Motor neuron (in vitro differentiated cells): ENCODE measurements at regions not wholly inside any gene's neighbourhood (a gene's known extent, or its start where the extent isn't known, plus 50 kb on each side); places are given as distances from the start of the nearest gene placed in this dataset.
A peak's percentile ranks its signal among the peaks of the same experiment; 100 is the strongest.

ENCODE experiments used
- ATAC-seq, 8 experiments: fragments of 200-7000 bp; cut with Tn5 transposase; replicated peaks in 6 of 8; 2 replicates each; pipeline ENCODE4 v1.8.0; 2021; ENCODE audit warnings: mild to moderate bottlenecking in 8 of 8, moderate library complexity in 8 of 8
- H3K27ac ChIP-seq, 2 donors: fragments of 250-450 bp; sonication (Bioruptor Pico); 2 replicates each; pipeline ENCODE4 v1.9.0; 2021; ENCODE audit warnings: antibody characterized with exemption in 2 of 2, mild to moderate bottlenecking in 2 of 2, moderate library complexity in 1 of 2
- H3K4me1 ChIP-seq, 2 donors: fragments of 250-450 bp; sonication (Bioruptor Pico); replicated peaks in 1 of 2; 2 replicates each; pipeline ENCODE4 v1.6.1; 2021; ENCODE audit warnings: antibody characterized with exemption in 2 of 2, mild to moderate bottlenecking in 2 of 2, moderate library complexity in 1 of 2
- H3K4me3 ChIP-seq, 5 donors: fragments of 250-450 bp; sonication (Bioruptor Pico); 2 replicates each; pipeline ENCODE4 v1.9.0; 2021; ENCODE audit warnings: antibody characterized with exemption in 5 of 5, mild to moderate bottlenecking in 5 of 5, moderate library complexity in 4 of 5
- WGBS, 10 experiments: fragments of 450-650 bp; shearing (Covaris generic); methylation state at CpG; one replicate each; pipeline ENCODE4 v1.0.0; 2022; 5-methylcytosine and 5-hydroxymethylcytosine counted together
- in situ Hi-C, 9 experiments: fragments of 400-800 bp; cut with MboI; loops; one replicate each; pipeline ENCODE4 v1.15.0; 2021; ENCODE audit warnings: low sequenced_read_pairs in 9 of 9, low pct_unique_long_range_greater_than_20kb in 2 of 9; ENCODE audit not compliant: unreplicated experiment in 9 of 9

DNA sequence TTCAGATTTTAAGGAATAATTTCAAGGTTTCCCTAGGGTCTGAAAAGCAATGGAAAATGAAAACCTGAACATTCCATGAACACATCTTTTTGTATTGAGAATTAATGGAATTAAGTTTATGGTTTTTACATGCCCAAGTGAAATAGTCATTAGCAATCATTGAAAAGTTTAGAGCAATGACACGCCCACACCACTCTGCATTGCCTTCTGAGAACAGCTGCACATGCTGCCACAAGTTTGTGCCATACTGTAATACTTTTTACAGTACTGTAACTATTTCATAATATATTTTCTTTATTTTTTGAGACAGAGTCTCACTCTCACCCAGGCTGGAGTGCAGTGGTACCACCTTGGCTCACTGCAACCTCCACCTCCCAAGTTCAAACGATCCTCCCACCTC, 345.2 kb upstream of the PMFBP1 start:
- no peak overlapping the region for H3K27ac ChIP-seq
- in situ Hi-C loops, result loop anchor here in 1 of 9 experiments (25.0 kb wide), 1 partner anchor 520 kb away; the partner anchor contains the start of gene ZFHX3

DNA sequence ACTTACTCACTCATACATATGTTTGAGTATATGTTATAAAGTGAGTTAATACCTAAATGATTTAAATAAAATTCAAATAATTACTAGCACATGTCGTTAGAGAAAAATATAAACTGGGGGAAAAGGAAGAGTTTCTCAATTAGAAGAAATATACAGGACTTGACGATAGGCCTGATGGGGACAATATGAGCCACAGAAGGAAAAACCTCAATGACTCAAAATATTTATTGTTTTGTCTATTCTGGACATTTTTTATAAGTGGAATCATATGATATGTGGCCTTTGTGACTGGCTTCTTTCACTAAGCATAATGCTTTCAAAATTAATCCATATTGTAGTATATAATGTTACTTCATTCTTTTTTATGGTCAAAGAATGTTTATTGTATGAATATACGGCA, 339.2 kb upstream of the PMFBP1 start:
- in situ Hi-C loops, result loop anchor here in 1 of 9 experiments (25.0 kb wide), 1 partner anchor 526 kb away; the partner anchor contains the start of gene ZFHX3
- no peak for ATAC-seq
- Histone ChIP-seq H3K4me1 (peaks cover 0 to 4% of the 10 kb centered on the region in 2 donors), H3K4me3 (no peak overlapping the region), H3K27ac (no peak overlapping the region)
- WGBS, 10 experiments, result 36 to 100% (median 87%) methylated on average over 2 to 3 of the region's 3 CpGs; no CpG with 5 or more reads in 1 of the 10 experiments

More for the DNA sequence above, 345.2 kb upstream of the PMFBP1 start:
- no peak overlapping the region for H3K4me3 ChIP-seq
- 100% methylated on average over 1 to 2 of the region's 2 CpGs; no CpG with 5 or more reads in 4 of the 10 experiments for WGBS, 10 experiments
- H3K4me1 ChIP-seq, result no peaks in the 10 kb centered on the region
- ATAC-seq, result no peak

DNA sequence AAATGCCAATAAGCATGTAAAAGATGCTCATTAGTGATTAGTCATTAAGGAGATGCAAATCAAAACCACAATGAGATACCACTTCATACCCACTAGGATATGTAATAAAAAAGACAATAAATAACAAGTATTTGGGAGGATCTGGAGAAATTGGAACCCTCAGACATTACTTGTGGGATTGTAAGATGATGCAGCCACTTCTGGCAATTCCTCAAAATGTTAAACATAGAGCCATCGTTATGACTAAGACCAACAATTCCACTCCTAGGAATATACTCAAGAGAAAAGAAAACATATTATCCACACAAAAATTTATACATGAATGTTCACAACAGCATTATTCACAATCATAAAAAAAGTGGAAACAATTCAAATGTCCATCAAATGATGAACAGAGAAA, 336.2 kb upstream of the PMFBP1 start:
- no peak overlapping the region for H3K4me3 ChIP-seq
- H3K27ac ChIP-seq, result no peak overlapping the region
- in situ Hi-C loops, result loop anchor here in 1 of 9 experiments (25.0 kb wide), 1 partner anchor 529 kb away; the partner anchor contains the start of gene ZFHX3
- 50 to 100% (median 95%) methylated on average over 1 of the region's 1 CpG for WGBS, 10 experiments
- peaks cover 0 to 4% of the 10 kb centered on the region in 2 donors for H3K4me1 ChIP-seq
- no peak for ATAC-seq

DNA sequence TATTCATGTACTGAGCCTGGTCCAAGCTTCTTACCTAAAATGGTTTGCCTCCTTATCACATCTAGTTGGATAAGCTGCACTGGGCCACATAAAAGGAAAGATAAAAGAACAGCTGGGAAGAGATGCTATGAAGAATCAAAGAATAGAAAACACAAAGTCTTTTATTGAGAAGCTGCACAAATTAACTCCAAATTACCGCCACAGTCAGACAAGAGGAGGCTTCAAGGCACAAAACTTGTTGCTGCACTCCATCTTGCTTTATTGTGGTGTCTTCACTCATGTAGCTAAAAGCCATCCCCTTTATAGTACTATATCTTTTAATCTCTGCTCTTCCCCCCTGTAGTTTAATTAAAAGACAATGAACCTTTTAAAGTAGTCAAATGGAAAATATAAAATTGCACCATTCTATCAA, 330.6 kb upstream of the PMFBP1 start:
- Histone ChIP-seq H3K27ac (no peak overlapping the region), H3K4me3 (no peak overlapping the region), H3K4me1 (peaks cover 4 to 21% of the 10 kb centered on the region in 2 donors)
- no peak for ATAC-seq
- in situ Hi-C loops, result loop anchor here in 1 of 9 experiments (25.0 kb wide), 1 partner anchor 535 kb away; the partner anchor contains the start of gene ZFHX3
- WGBS, 10 experiments, result 20 to 100% (median 42%) methylated on average over 1 of the region's 1 CpG; no CpG with 5 or more reads in 2 of the 10 experiments

DNA sequence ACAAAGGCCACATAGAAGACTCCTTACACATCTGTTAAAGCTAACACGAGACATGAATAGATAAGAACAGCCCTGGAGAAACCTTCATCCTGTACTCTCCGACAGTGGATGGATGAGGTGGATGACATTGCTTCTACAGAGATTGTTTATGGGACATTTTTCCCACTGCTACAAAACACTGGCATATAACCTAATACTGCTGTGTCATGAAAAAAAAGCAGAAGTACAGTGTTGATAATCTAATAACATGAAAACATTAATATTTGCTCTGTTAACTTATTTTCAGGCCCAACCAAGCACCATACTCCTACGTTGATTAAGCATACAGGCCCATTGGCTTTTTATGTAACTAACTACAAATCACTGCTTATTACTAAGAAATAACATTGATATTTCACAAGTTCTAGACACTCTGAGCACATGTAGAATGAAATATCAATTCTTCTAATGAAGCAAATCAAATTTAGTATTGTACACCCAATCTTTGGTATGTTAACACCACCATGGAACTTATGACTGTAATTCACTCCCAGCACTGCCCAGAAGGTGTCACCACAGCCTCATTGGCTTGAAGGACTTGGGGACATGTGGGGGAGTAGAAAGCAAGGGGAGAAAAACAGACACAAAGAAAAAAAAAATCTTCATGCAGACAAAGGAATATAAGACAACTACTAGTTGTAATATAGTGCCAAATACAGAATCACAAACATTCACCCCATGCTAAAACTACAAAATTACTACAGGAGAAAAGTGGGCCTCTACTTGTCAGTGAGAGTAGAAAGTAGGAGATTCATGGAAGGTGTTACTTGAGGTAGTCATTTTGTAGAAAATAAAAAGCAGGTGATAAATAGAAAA, 330.0 kb upstream of the PMFBP1 start:
- peak; percentile 77 to 94 (median 87) for ATAC-seq
- Histone ChIP-seq H3K27ac (no peak overlapping the region), H3K4me3 (no peak overlapping the region), H3K4me1 (peaks cover 4 to 21% of the 10 kb centered on the region in 2 donors)
- WGBS, 10 experiments, result 60 to 100% (median 73%) methylated on average over 1 to 3 of the region's 3 CpGs; no CpG with 5 or more reads in 2 of the 10 experiments
- in situ Hi-C loops, result loop anchor here in 1 of 9 experiments (25.0 kb wide), 1 partner anchor 535 kb away; the partner anchor contains the start of gene ZFHX3

DNA sequence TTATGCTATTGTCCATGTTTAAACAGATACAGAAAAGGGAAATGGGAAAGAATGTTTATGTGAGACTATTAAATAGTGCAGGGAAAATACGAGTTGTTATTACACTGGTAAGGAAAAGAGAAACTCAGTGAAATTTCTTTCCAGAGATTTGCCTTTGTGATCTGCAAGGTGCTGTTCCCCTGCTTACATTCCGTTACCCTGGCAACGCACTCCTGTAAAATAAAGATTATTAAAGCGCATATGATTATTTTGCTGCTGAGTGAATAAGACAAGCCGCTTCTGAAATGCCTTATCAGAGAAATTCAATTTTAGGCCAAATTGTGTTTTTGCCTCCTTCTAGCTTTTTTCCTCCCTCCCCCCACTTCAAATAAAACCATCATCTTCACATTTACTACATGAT, 328.6 kb upstream of the PMFBP1 start:
- no peak for ATAC-seq
- in situ Hi-C loops, result loop anchor here in 1 of 9 experiments (25.0 kb wide), 1 partner anchor 537 kb away; the partner anchor contains the start of gene ZFHX3
- Histone ChIP-seq H3K4me1 (peaks cover 4 to 21% of the 10 kb centered on the region in 2 donors), H3K27ac (no peak overlapping the region), H3K4me3 (no peak overlapping the region)
- WGBS, 10 experiments, result 86 to 98% (median 93%) methylated on average over 1 to 5 of the region's 5 CpGs

DNA sequence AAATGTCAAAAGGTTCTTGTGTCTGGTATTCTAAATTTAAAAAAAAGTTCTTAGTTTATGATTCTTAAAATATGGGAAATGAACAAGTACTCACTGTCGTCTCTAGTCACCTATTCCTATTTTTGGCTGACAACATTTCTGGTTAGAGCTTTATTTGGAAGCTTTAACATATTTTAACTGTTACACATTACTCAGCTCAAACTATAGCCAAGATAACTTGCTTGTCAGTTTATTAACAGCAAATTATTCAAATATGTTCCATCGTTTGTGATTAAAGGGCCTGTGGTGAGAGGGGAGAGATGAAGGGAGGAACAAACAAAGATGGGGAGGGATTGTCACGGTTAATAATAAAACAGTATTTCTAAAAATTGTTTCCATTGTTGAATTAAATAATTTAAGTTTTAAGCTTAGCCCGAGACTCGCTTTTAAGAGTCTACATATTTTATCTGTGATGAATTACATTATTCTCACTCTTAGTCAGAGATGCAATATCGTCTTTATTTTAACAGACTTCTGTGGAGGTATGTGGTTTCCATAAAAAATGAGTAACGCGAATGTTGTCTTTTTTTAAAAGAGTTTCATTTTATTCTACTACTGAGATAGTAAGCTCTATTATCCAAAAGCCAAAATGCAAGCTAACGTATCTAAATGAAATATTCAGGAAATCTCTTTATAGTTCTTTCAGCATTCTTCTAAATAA, 321.9 kb upstream of the PMFBP1 start:
- Histone ChIP-seq H3K4me1 (peaks cover 0 to 13% of the 10 kb centered on the region in 2 donors), H3K4me3 (no peak overlapping the region), H3K27ac (no peak overlapping the region)
- ATAC-seq, result no peak
- in situ Hi-C loops, result loop anchor here in 1 of 9 experiments (25.0 kb wide), 1 partner anchor 293 kb away; no protein-coding TSS in a partner anchor
- WGBS, 10 experiments, result 30 to 97% (median 88%) methylated on average over 3 to 9 of the region's 9 CpGs

DNA sequence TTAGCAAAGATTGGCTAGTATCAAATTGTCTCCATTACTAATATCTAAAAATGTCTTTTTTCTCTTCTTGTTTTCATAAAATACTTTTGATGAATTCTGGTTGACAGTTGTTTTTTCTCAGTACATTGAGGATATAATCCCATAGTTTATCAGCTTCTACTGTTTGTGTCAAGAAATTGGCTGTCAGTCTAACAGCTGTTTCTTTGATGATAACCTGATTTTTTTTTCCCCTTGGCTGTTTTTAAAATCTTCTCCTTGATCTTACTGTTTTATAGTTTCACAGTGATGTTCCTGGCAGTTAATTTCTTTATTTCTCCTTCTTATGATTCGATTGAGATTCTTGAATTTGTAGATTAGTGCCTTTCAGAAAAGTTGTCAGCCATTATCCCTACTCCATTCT, 315.3 kb upstream of the PMFBP1 start:
- in situ Hi-C loops, result loop anchor here in 1 of 9 experiments (25.0 kb wide), 1 partner anchor 300 kb away; no protein-coding TSS in a partner anchor
- Histone ChIP-seq H3K4me3 (no peak overlapping the region), H3K4me1 (peaks cover 0 to 4% of the 10 kb centered on the region in 2 donors), H3K27ac (no peak overlapping the region)
- no peak for ATAC-seq
- 75 to 100% (median 91%) methylated on average over 1 of the region's 1 CpG; no CpG with 5 or more reads in 1 of the 10 experiments for WGBS, 10 experiments

DNA sequence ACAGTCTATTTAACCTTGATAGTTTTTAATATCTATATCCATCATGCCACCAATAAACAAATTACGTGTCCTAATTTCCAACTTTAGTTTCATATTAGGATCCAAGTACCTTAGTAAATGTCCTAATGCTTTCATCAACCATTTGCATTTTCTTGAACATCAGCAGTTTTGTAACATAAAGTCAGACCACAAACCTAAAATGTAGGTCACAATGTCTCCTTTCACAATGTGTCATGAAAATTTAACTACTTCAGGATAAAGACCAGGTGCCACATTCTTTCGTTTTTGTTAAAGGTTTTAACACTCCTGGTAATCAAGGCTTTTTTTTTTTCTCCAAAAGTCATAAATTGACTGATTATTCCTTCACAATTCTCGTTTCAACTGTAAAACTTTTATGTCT, 310.7 kb upstream of the PMFBP1 start:
- Histone ChIP-seq H3K4me3 (no peak overlapping the region), H3K4me1 (no peaks in the 10 kb centered on the region), H3K27ac (no peak overlapping the region)
- WGBS, 10 experiments, result 37 to 100% (median 83%) methylated on average over 1 to 3 of the region's 3 CpGs
- ATAC-seq, result no peak
- in situ Hi-C loops, result loop anchor here in 1 of 9 experiments (25.0 kb wide), 1 partner anchor 305 kb away; no protein-coding TSS in a partner anchor

GRCh38 chr16:72481419-72481818, 309.5 kb upstream of the PMFBP1 start:
- no peak overlapping the region for H3K27ac ChIP-seq
- H3K4me1 ChIP-seq, result no peaks in the 10 kb centered on the region
- no peak for ATAC-seq
- H3K4me3 ChIP-seq, result no peak overlapping the region
- in situ Hi-C loops, result loop anchor here in 1 of 9 experiments (25.0 kb wide), 1 partner anchor 306 kb away; no protein-coding TSS in a partner anchor

DNA sequence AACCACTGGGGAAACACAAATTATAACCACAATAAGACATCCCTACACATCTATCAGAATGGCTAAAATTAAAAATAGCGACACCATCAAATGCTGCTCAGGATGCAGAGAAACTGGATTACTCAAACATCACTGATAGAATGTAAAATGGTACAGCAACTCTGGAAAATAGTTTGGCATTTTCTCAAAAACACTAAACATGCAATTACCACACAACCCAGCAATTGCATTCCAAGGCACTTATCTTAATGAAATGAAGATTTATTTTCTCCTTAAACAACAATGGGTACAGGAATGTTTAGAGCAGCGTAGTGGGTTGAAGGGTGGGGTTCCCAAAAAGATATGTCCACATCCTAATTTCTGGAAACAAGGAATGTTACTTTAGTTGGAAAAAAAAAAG, 309.0 kb upstream of the PMFBP1 start:
- WGBS, 10 experiments, result 55 to 100% (median 100%) methylated on average over 1 to 2 of the region's 2 CpGs
- no peak overlapping the region for H3K27ac ChIP-seq
- no peak overlapping the region for H3K4me3 ChIP-seq
- no peak for ATAC-seq
- H3K4me1 ChIP-seq, result no peaks in the 10 kb centered on the region
- in situ Hi-C loops, result loop anchor here in 1 of 9 experiments (25.0 kb wide), 1 partner anchor 306 kb away; no protein-coding TSS in a partner anchor

DNA sequence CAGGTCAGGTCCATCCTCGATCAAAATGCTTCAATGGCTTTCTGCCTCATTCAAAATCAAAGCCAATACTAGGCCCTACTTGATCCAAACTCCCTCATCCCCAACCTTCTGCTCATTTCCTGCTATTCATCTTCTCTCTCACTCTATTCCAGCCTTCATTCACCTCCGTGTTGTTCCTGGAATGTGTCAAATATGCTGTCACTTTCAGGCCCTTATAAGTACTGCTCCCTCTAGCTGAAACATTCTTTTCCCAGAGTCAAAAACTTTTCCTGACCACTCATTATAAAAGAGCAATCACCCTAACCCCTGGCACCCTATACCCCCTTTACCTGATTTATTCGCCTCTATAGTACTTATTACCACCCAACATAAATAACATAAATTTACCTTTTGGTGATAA, 303.7 kb upstream of the PMFBP1 start:
- no peak overlapping the region for H3K27ac ChIP-seq
- no peak for ATAC-seq

More for the DNA sequence above, 303.7 kb upstream of the PMFBP1 start:
- peaks cover 4 to 22% of the 10 kb centered on the region in 2 donors for H3K4me1 ChIP-seq
- WGBS, 10 experiments, result 44 to 100% (median 78%) methylated on average over 1 to 3 of the region's 3 CpGs
- in situ Hi-C loops, result loop anchor here in 1 of 9 experiments (25.0 kb wide), 1 partner anchor 312 kb away; no protein-coding TSS in a partner anchor
- H3K4me3 ChIP-seq, result no peak overlapping the region
